ENCODE measurements at regions not wholly inside any gene's neighbourhood (a gene's known extent, or its start where the extent isn't known, plus 50 kb on each side); places are given as distances from the start of the nearest gene placed in this dataset.

GRCh38 chr3:107925851-107926250 is 165.0 kb downstream of the CD47 start:
- in situ Hi-C loops (cut with HindIII; ENCODE audit: low sequenced_read_pairs) = no loop called here
- H3K4me3 ChIP-seq (ENCODE audit: low read depth, low read length) = no peak overlapping the region
- no peak for DNase-seq (ENCODE audit: low read depth, low spot score)
- TF ChIP-seq CTCF (IDR thresholded peaks at IDR 0.05; ENCODE audit: low read depth, low read length) = no peak

- in situ Hi-C loops (cut with HindIII; ENCODE audit: low sequenced_read_pairs) = no loop called here
- no peak overlapping the region for H3K4me3 ChIP-seq (ENCODE audit: low read depth, low read length)
- no peak for TF ChIP-seq CTCF (IDR thresholded peaks at IDR 0.05; ENCODE audit: low read depth, low read length)
- DNase-seq (ENCODE audit: low read depth, low spot score) = no peak
Measured at GRCh38 chr3:107921038-107921437, 169.8 kb downstream of the CD47 start.

GRCh38 chr3:107920538-107920937 is 170.3 kb downstream of the CD47 start:
- no peak for TF ChIP-seq CTCF (IDR thresholded peaks at IDR 0.05; ENCODE audit: low read depth, low read length)
- in situ Hi-C loops (cut with HindIII; ENCODE audit: low sequenced_read_pairs) = no loop called here
- DNase-seq (ENCODE audit: low read depth, low spot score) = no peak
- H3K4me3 ChIP-seq (ENCODE audit: low read depth, low read length) = no peak overlapping the region

- no peak for DNase-seq (ENCODE audit: low read depth, low spot score)
Measured at GRCh38 chr3:107919239-107919638, 171.6 kb downstream of the CD47 start.

GRCh38 chr3:107916171-107916570 is 174.7 kb downstream of the CD47 start:
- no peak for TF ChIP-seq CTCF (IDR thresholded peaks at IDR 0.05; ENCODE audit: low read depth, low read length)
- in situ Hi-C loops (cut with HindIII; ENCODE audit: low sequenced_read_pairs) = no loop called here
- DNase-seq (ENCODE audit: low read depth, low spot score) = no peak
- H3K4me3 ChIP-seq (ENCODE audit: low read depth, low read length) = no peak overlapping the region

More at GRCh38 chr3:107919239-107919638, 171.6 kb downstream of the CD47 start:
- in situ Hi-C loops (cut with HindIII; ENCODE audit: low sequenced_read_pairs) = no loop called here
- TF ChIP-seq CTCF (IDR thresholded peaks at IDR 0.05; ENCODE audit: low read depth, low read length) = no peak
- no peak overlapping the region for H3K4me3 ChIP-seq (ENCODE audit: low read depth, low read length)

GRCh38 chr3:107915706-107916105 is 175.1 kb downstream of the CD47 start:
- H3K4me3 ChIP-seq (ENCODE audit: low read depth, low read length) = no peak overlapping the region
- in situ Hi-C loops (cut with HindIII; ENCODE audit: low sequenced_read_pairs) = no loop called here
- DNase-seq (ENCODE audit: low read depth, low spot score) = no peak
- TF ChIP-seq CTCF (IDR thresholded peaks at IDR 0.05; ENCODE audit: low read depth, low read length) = no peak

- no peak for TF ChIP-seq CTCF (IDR thresholded peaks at IDR 0.05; ENCODE audit: low read depth, low read length)
- no peak for DNase-seq (ENCODE audit: low read depth, low spot score)
- in situ Hi-C loops (cut with HindIII; ENCODE audit: low sequenced_read_pairs) = no loop called here
- no peak overlapping the region for H3K4me3 ChIP-seq (ENCODE audit: low read depth, low read length)
Measured at GRCh38 chr3:107913701-107914100, 177.1 kb downstream of the CD47 start.
